ENCODE measurements at regions not wholly inside any gene's neighbourhood (a gene's known extent, or its start where the extent isn't known, plus 50 kb on each side); places are given as distances from the start of the nearest gene placed in this dataset.
A peak's percentile ranks its signal among the peaks of the same experiment; 100 is the strongest.
"Not testable (repeated sequence)": the region's sequence is repeated elsewhere in the genome, so short reads cannot be mapped to it uniquely, and the experiment has no call there.

- H3K14ac ChIP-seq (ENCODE audit: low read length in 2 of 2): no peak overlapping the region
- 29% methylated on average over 4 of the region's 6 CpGs for WGBS
- H3K4me3 ChIP-seq (ENCODE audit: insufficient read depth in 1 of 2, low read depth in 1 of 2, low read length in 2 of 2): no peak overlapping the region
These were observed 293.2 kb downstream of the FBXO8 start for GRCh38 chr4:173990126-173990868.

GRCh38 chr4:173963523-173963922, 319.9 kb downstream of the FBXO8 start:
- H2BK120ac ChIP-seq (ENCODE audit: low read depth, low read length); H3K4ac ChIP-seq (ENCODE audit: low read depth in 1 of 2, low read length in 2 of 2); H3K9me3 ChIP-seq (ENCODE audit: control insufficient read depth, low read length); H3K4me1 ChIP-seq (ENCODE audit: control insufficient read depth, insufficient read depth, low read depth, low read length); H3K27ac ChIP-seq (ENCODE audit: low read length, poor library complexity, severe bottlenecking); H3K79me1 ChIP-seq (replicated peaks; ENCODE audit: low read length, poor library complexity, severe bottlenecking); H3K4me2 ChIP-seq (ENCODE audit: low read length, poor library complexity, severe bottlenecking); H2AFZ ChIP-seq (ENCODE audit: low read depth, low read length); H2BK5ac ChIP-seq (ENCODE audit: low read depth, low read length, poor library complexity, severe bottlenecking); H4K91ac ChIP-seq (ENCODE audit: low read length); H3K23ac ChIP-seq (ENCODE audit: low read length in 2 of 2); H2BK15ac ChIP-seq (ENCODE audit: low read depth, poor library complexity, severe bottlenecking); H3K27me3 ChIP-seq (ENCODE audit: control insufficient read depth in 1 of 2, insufficient read depth in 1 of 2, low read length in 2 of 2); H3K36me3 ChIP-seq (ENCODE audit: control insufficient read depth in 1 of 2, insufficient read depth in 2 of 2, low read depth in 1 of 2, low read length in 2 of 2); H2AK5ac ChIP-seq (ENCODE audit: low read length, severe bottlenecking); H3K18ac ChIP-seq (ENCODE audit: low read depth in 1 of 2, low read length in 2 of 2); H3K4me3 ChIP-seq (ENCODE audit: insufficient read depth in 1 of 2, low read depth in 1 of 2, low read length in 2 of 2); H4K8ac ChIP-seq (ENCODE audit: low read length); DNase-seq; H2BK12ac ChIP-seq (ENCODE audit: low read length in 2 of 2); H3K14ac ChIP-seq (ENCODE audit: low read length in 2 of 2); H3K9ac ChIP-seq (ENCODE audit: low read length): not testable (repeated sequence)
- no CpG with 5 or more reads among the region's 4 CpGs for WGBS

More at GRCh38 chr4:173990126-173990868, 293.2 kb downstream of the FBXO8 start:
- Histone ChIP-seq H3K27me3 (ENCODE audit: control insufficient read depth in 1 of 2, insufficient read depth in 1 of 2, low read length in 2 of 2) (no peaks in the 10 kb centered on the region), H2BK5ac (ENCODE audit: low read depth, low read length, poor library complexity, severe bottlenecking) (no peak overlapping the region), H3K4me2 (ENCODE audit: low read length, poor library complexity, severe bottlenecking) (no peak overlapping the region), H2AK5ac (ENCODE audit: low read length, severe bottlenecking) (no peak overlapping the region), H3K4ac (ENCODE audit: low read depth in 1 of 2, low read length in 2 of 2) (peak overlapping the region in 1 of 2 experiments; percentile 17), H3K18ac (ENCODE audit: low read depth in 1 of 2, low read length in 2 of 2) (no peak overlapping the region), H3K79me1 (replicated peaks; ENCODE audit: low read length, poor library complexity, severe bottlenecking) (no peaks in the 10 kb centered on the region), H3K27ac (ENCODE audit: low read length, poor library complexity, severe bottlenecking) (no peak overlapping the region), H4K91ac (ENCODE audit: low read length) (no peak overlapping the region), H3K9ac (ENCODE audit: low read length) (peak overlapping the region; percentile 56), H2BK15ac (ENCODE audit: low read depth, poor library complexity, severe bottlenecking) (no peak overlapping the region), H2BK12ac (ENCODE audit: low read length in 2 of 2) (no peak overlapping the region), H2AFZ (ENCODE audit: low read depth, low read length) (no peak overlapping the region), H3K9me3 (ENCODE audit: control insufficient read depth, low read length) (no peaks in the 10 kb centered on the region), H3K36me3 (ENCODE audit: control insufficient read depth in 1 of 2, insufficient read depth in 2 of 2, low read depth in 1 of 2, low read length in 2 of 2) (no peaks in the 10 kb centered on the region), H2BK120ac (ENCODE audit: low read depth, low read length) (no peak overlapping the region), H3K4me1 (ENCODE audit: control insufficient read depth, insufficient read depth, low read depth, low read length) (no peaks in the 10 kb centered on the region), H4K8ac (ENCODE audit: low read length) (no peak overlapping the region), H3K23ac (ENCODE audit: low read length in 2 of 2) (no peak overlapping the region)
- DNase-seq: peak; percentile 83

- H3K9ac ChIP-seq (ENCODE audit: low read length): no peak overlapping the region
- no peak overlapping the region for H2BK15ac ChIP-seq (ENCODE audit: low read depth, poor library complexity, severe bottlenecking)
- no peak overlapping the region for H4K91ac ChIP-seq (ENCODE audit: low read length)
- H2BK12ac ChIP-seq (ENCODE audit: low read length in 2 of 2): no peak overlapping the region
- H2AK5ac ChIP-seq (ENCODE audit: low read length, severe bottlenecking): no peak overlapping the region
- DNase-seq: no peak
- no peak overlapping the region for H2AFZ ChIP-seq (ENCODE audit: low read depth, low read length)
- H3K79me1 ChIP-seq (replicated peaks; ENCODE audit: low read length, poor library complexity, severe bottlenecking): no peaks in the 10 kb centered on the region
- H3K4ac ChIP-seq (ENCODE audit: low read depth in 1 of 2, low read length in 2 of 2): no peak overlapping the region
- no peak overlapping the region for H4K8ac ChIP-seq (ENCODE audit: low read length)
- H3K14ac ChIP-seq (ENCODE audit: low read length in 2 of 2): no peak overlapping the region
- H3K4me1 ChIP-seq (ENCODE audit: control insufficient read depth, insufficient read depth, low read depth, low read length): no peaks in the 10 kb centered on the region
- H3K27me3 ChIP-seq (ENCODE audit: control insufficient read depth in 1 of 2, insufficient read depth in 1 of 2, low read length in 2 of 2): no peaks in the 10 kb centered on the region
- H3K4me2 ChIP-seq (ENCODE audit: low read length, poor library complexity, severe bottlenecking): no peak overlapping the region
- H3K23ac ChIP-seq (ENCODE audit: low read length in 2 of 2): no peak overlapping the region
- H2BK120ac ChIP-seq (ENCODE audit: low read depth, low read length): peak overlapping the region; percentile 49
- 89% methylated on average over 5 of the region's 5 CpGs for WGBS
- H2BK5ac ChIP-seq (ENCODE audit: low read depth, low read length, poor library complexity, severe bottlenecking): no peak overlapping the region
- H3K27ac ChIP-seq (ENCODE audit: low read length, poor library complexity, severe bottlenecking): no peak overlapping the region
- no peak overlapping the region for H3K18ac ChIP-seq (ENCODE audit: low read depth in 1 of 2, low read length in 2 of 2)
- no peak overlapping the region for H3K4me3 ChIP-seq (ENCODE audit: insufficient read depth in 1 of 2, low read depth in 1 of 2, low read length in 2 of 2)
- no peaks in the 10 kb centered on the region for H3K36me3 ChIP-seq (ENCODE audit: control insufficient read depth in 1 of 2, insufficient read depth in 2 of 2, low read depth in 1 of 2, low read length in 2 of 2)
- no peaks in the 10 kb centered on the region for H3K9me3 ChIP-seq (ENCODE audit: control insufficient read depth, low read length)
These were observed 323.1 kb downstream of the FBXO8 start for GRCh38 chr4:173960398-173960797.

- Histone ChIP-seq H4K8ac (ENCODE audit: low read length) (no peak overlapping the region), H2BK15ac (ENCODE audit: low read depth, poor library complexity, severe bottlenecking) (no peak overlapping the region), H3K4me2 (ENCODE audit: low read length, poor library complexity, severe bottlenecking) (no peak overlapping the region), H3K27me3 (ENCODE audit: control insufficient read depth in 1 of 2, insufficient read depth in 1 of 2, low read length in 2 of 2) (no peaks in the 10 kb centered on the region), H3K4ac (ENCODE audit: low read depth in 1 of 2, low read length in 2 of 2) (no peak overlapping the region), H2BK5ac (ENCODE audit: low read depth, low read length, poor library complexity, severe bottlenecking) (no peak overlapping the region), H3K27ac (ENCODE audit: low read length, poor library complexity, severe bottlenecking) (no peak overlapping the region), H3K14ac (ENCODE audit: low read length in 2 of 2) (no peak overlapping the region), H4K91ac (ENCODE audit: low read length) (no peak overlapping the region), H3K4me1 (ENCODE audit: control insufficient read depth, insufficient read depth, low read depth, low read length) (no peaks in the 10 kb centered on the region), H3K79me1 (replicated peaks; ENCODE audit: low read length, poor library complexity, severe bottlenecking) (no peaks in the 10 kb centered on the region), H2BK120ac (ENCODE audit: low read depth, low read length) (no peak overlapping the region), H2AFZ (ENCODE audit: low read depth, low read length) (no peak overlapping the region), H3K9me3 (ENCODE audit: control insufficient read depth, low read length) (no peaks in the 10 kb centered on the region), H3K23ac (ENCODE audit: low read length in 2 of 2) (no peak overlapping the region), H3K4me3 (ENCODE audit: insufficient read depth in 1 of 2, low read depth in 1 of 2, low read length in 2 of 2) (no peak overlapping the region), H3K36me3 (ENCODE audit: control insufficient read depth in 1 of 2, insufficient read depth in 2 of 2, low read depth in 1 of 2, low read length in 2 of 2) (no peaks in the 10 kb centered on the region), H3K9ac (ENCODE audit: low read length) (no peak overlapping the region), H3K18ac (ENCODE audit: low read depth in 1 of 2, low read length in 2 of 2) (no peak overlapping the region), H2BK12ac (ENCODE audit: low read length in 2 of 2) (no peak overlapping the region), H2AK5ac (ENCODE audit: low read length, severe bottlenecking) (no peak overlapping the region)
- WGBS: no CpG with 5 or more reads among the region's 1 CpG
- DNase-seq: peak; percentile 70
These were observed 325.0 kb downstream of the FBXO8 start for GRCh38 chr4:173958445-173958844.

All from mesenchymal stem cell (in vitro differentiated cells and primary cell).